Activated naive CD4-positive, alpha-beta T cell treated with anti-CD3 and anti-CD28 coated beads, Interleukin-2, amount 50 U/mL, for 72 hours (primary cell): ENCODE measurements at regions not wholly inside any gene's neighbourhood (a gene's known extent, or its start where the extent isn't known, plus 50 kb on each side); places are given as distances from the start of the nearest gene placed in this dataset.
"Not testable (repeated sequence)": the region's sequence is repeated elsewhere in the genome, so short reads cannot be mapped to it uniquely, and the experiment has no call there.

ENCODE experiments used
- ATAC-seq, 2 donors: fragments of 150-1000 bp; cut with Tn5 transposase; 2 replicates each; pipeline ENCODE4 v1.10.0; 2021; ENCODE audit warnings: mild to moderate bottlenecking in 2 of 2, moderate library complexity in 2 of 2
- DNase-seq, 2 donors: peaks; one replicate each; pipeline ENCODE4 v3.0.0; 2021 to 2022; ENCODE audit warnings: low spot score in 2 of 2
- H3K27ac Mint-ChIP-seq, 2 donors: one replicate each; pipeline ENCODE4 v1.8.0; 2022; ENCODE audit warnings: mild to moderate bottlenecking in 2 of 2, mixed read lengths in 2 of 2
- H3K36me3 Mint-ChIP-seq, 2 donors: one replicate each; pipeline ENCODE4 v1.8.0; 2022; ENCODE audit warnings: mixed read lengths in 2 of 2
- H3K9me3 Mint-ChIP-seq, 2 donors: one replicate each; pipeline ENCODE4 v1.8.0; 2022; ENCODE audit warnings: mixed read lengths in 2 of 2

- Mint-ChIP-seq H3K9me3 (peaks cover 16 to 21% of the 10 kb centered on the region in 2 donors), H3K27ac (no peak overlapping the region), H3K36me3 (no peaks in the 10 kb centered on the region)
- ATAC-seq, result no peak
- DNase-seq, result no peak
Measured at GRCh38 chr9:81083067-81083466, 606.3 kb downstream of the TLE1 start.

GRCh38 chr9:81082221-81082620, 607.1 kb downstream of the TLE1 start:
- Mint-ChIP-seq H3K27ac (no peak overlapping the region), H3K36me3 (no peaks in the 10 kb centered on the region), H3K9me3 (peaks cover 17 to 21% of the 10 kb centered on the region in 2 donors)
- ATAC-seq (no peak), DNase-seq (no peak)

GRCh38 chr9:81080900-81081299, 608.4 kb downstream of the TLE1 start:
- Mint-ChIP-seq H3K27ac (no peak overlapping the region), H3K9me3 (peaks cover 21 to 22% of the 10 kb centered on the region in 2 donors), H3K36me3 (no peaks in the 10 kb centered on the region)
- DNase-seq (no peak), ATAC-seq (no peak)

DNA sequence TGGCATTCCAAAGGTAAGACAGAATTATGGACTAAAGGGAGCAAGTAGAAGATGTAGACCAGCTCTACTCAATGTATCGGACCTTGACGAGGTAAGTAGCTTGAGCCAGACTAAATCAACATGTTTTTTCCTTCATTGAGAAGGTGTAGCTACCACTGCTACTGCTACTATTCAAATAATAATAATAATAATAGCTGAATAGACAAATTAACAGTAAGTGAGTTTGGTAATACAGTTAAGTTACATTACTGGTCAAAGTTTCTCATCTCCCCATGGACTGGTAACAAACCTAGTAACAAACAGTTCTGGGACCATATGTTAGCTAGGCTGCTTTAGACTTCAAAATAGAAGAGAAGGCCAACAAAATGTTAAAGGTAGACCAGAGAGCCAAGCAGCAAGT, 609.2 kb downstream of the TLE1 start:
- no peaks in the 10 kb centered on the region for H3K36me3 Mint-ChIP-seq
- ATAC-seq (no peak), DNase-seq (no peak)

DNA sequence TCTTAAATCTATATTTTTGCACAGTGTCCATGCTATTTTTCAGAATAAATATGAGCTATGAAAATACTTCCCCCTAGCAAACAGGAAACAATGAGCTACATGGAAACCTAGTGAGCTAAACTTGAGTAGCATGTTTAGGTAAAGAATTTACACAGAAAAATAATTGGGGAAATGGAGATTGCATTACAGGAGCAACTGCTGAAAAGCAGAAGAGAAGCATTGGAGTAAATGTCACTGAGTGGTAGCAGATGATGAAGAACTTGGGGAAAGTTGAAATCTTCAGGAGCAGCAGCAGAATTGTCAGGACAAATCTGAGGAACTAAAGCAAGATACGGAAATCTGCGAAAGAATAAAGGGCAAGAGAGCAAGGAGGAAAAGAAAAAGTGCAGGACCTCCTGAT, 610.3 kb downstream of the TLE1 start:
- peaks cover 21 to 22% of the 10 kb centered on the region in 2 donors for H3K9me3 Mint-ChIP-seq
- no peaks in the 10 kb centered on the region for H3K36me3 Mint-ChIP-seq
- ATAC-seq (no peak), DNase-seq (no peak)
- no peak overlapping the region for H3K27ac Mint-ChIP-seq

More for the DNA sequence above, 609.2 kb downstream of the TLE1 start:
- H3K27ac Mint-ChIP-seq, result no peak overlapping the region
- H3K9me3 Mint-ChIP-seq, result peaks cover 21 to 22% of the 10 kb centered on the region in 2 donors

DNA sequence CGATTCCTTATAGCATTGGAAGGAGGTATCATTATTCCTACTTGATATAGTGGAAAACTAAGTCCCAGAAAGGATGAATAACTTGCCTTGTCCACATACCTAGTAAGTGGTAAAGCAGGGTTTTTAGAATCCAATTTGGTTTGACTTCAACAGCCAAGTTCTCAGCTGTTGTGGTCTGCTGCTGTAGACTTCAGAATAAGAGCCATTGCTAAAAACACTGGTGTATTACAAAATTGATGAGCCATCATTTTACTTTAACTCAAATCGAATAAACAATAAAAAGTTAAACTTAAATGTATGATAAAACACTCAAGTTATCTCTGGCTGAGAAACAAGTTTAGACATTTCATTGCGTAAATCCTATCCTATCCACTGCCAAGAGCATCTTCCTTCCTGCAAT, 610.8 kb downstream of the TLE1 start:
- H3K36me3 Mint-ChIP-seq, result no peaks in the 10 kb centered on the region
- DNase-seq, result no peak

DNA sequence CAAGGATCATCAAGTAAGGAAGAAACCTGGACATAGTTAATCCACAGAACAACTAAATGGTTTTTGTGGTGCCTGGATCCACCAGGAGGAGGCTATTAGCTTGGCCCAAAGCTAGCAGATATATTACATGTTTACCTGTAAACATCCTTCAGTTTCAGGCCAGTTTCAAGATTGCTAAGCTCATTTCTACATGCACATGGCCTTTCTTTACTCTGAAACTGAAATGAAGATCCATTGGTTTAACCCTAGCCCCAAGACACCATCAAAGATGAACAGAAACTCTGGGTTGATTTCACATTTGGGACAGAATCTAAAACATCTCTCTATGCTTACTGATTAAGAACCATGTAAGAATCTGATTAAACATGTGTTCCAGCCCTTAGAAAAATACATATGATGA, 611.8 kb downstream of the TLE1 start:
- ATAC-seq (no peak), DNase-seq (no peak)
- Mint-ChIP-seq H3K27ac (no peak overlapping the region), H3K9me3 (peaks cover 13 to 18% of the 10 kb centered on the region in 2 donors), H3K36me3 (no peaks in the 10 kb centered on the region)

More for the DNA sequence above, 610.8 kb downstream of the TLE1 start:
- Mint-ChIP-seq H3K27ac (no peak overlapping the region), H3K9me3 (peaks cover 21 to 22% of the 10 kb centered on the region in 2 donors)
- ATAC-seq, result no peak

- Mint-ChIP-seq H3K9me3 (peaks cover 13 to 16% of the 10 kb centered on the region in 2 donors), H3K36me3 (no peaks in the 10 kb centered on the region), H3K27ac (no peak overlapping the region)
- DNase-seq (no peak), ATAC-seq (no peak)
Measured at GRCh38 chr9:81076131-81076530, 613.2 kb downstream of the TLE1 start.

DNA sequence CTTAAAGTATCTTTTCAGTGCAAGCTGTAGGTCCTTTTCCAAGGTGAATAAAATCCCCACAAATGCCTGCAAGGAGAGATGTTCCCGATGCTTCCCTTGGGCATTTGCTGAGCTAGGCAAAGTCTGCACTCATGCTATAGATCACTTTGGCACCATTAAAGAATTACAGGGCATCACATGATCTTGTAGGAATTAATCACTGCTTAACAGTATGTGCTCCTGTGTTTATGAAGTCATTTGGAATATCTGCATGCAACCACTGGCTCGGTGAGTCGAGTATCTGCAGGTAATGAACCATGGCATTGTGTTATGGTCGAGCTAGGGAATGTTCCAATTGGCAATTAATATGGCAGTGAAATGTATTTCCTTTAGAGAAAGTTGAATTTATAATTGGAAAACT, 615.1 kb downstream of the TLE1 start:
- H3K27ac Mint-ChIP-seq, result no peak overlapping the region
- ATAC-seq, result no peak
- no peak for DNase-seq
- H3K9me3 Mint-ChIP-seq, result peaks cover 5 to 13% of the 10 kb centered on the region in 2 donors
- H3K36me3 Mint-ChIP-seq, result no peaks in the 10 kb centered on the region

DNA sequence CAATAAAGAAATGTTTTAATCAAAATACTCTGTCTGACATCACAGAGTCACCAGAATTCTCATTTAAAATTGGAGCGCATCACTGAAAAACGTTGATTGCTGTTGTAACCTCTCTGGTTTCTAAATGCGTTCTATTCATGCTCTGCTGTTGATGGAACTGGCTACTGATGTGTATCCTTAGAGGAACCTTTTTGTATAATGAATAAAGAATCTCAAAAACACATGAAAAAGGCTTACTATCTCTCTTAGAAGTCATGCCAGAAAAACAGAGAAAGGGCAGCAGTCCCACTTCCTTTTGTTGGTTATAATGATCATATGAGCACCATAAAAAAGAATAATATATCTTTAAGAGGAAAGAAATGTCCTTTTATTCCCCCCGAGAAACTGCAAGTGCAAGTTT, 615.5 kb downstream of the TLE1 start:
- DNase-seq (no peak), ATAC-seq (no peak)
- Mint-ChIP-seq H3K36me3 (no peaks in the 10 kb centered on the region), H3K9me3 (peaks cover under 1 to 9% of the 10 kb centered on the region in 2 donors), H3K27ac (no peak overlapping the region)

GRCh38 chr9:81072758-81073157, 616.6 kb downstream of the TLE1 start:
- DNase-seq, result no peak
- peaks cover 8 to 13% of the 10 kb centered on the region in 2 donors for H3K9me3 Mint-ChIP-seq
- H3K27ac Mint-ChIP-seq, result no peak overlapping the region
- no peak for ATAC-seq
- no peaks in the 10 kb centered on the region for H3K36me3 Mint-ChIP-seq

DNA sequence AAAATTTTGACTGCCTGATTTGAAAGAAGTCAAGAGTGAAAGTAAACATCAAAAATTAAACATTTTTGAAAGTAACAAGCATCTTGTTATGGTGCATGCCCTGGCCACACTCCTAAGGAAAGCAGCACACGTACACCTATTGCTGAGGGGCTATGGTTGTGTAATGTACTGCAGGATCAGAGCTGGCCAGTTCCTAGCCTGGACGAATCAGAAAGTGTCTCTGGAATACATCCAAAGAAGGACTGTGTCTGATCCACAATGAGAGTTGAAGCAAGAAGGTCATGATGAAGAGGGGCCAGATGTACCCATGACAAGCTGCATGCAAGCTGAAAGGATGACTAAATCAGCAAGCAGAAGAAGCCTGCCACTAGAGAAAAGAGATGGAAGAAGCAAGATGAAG, 618.2 kb downstream of the TLE1 start:
- ATAC-seq, result no peak
- Mint-ChIP-seq H3K27ac (no peak overlapping the region), H3K36me3 (no peaks in the 10 kb centered on the region), H3K9me3 (peaks cover 10 to 19% of the 10 kb centered on the region in 2 donors)
- no peak for DNase-seq

GRCh38 chr9:81070689-81071088, 618.7 kb downstream of the TLE1 start:
- H3K27ac Mint-ChIP-seq, result no peak overlapping the region
- no peak for ATAC-seq
- no peaks in the 10 kb centered on the region for H3K36me3 Mint-ChIP-seq
- peaks cover 13 to 21% of the 10 kb centered on the region in 2 donors for H3K9me3 Mint-ChIP-seq
- no peak for DNase-seq

DNA sequence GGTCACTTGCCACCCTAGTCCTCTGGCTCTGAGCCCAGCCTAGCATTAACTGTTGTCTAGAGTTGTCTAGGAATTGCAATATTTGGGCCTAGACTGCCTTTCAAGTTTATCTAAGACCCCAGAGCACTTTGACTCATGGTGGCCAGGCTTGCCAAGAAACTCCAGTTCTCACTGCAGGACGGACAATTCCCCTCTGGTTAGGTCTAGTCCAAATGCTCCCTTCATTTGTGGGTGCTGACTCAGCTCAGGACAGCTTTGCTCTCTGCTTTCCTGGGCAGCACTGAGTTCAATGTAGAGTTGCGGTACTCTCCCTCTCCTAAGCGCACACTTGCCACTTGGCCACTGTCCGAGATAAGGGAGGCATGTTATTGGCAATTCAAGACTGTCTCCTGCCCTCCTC, 619.4 kb downstream of the TLE1 start:
- Mint-ChIP-seq H3K9me3 (peaks cover 13 to 21% of the 10 kb centered on the region in 2 donors), H3K36me3 (no peaks in the 10 kb centered on the region), H3K27ac (no peak overlapping the region)
- no peak for DNase-seq
- no peak for ATAC-seq

GRCh38 chr9:81069038-81069795, 620.1 kb downstream of the TLE1 start:
- H3K27ac Mint-ChIP-seq, result no peak overlapping the region
- no peak for ATAC-seq

GRCh38 chr9:81062995-81063394, 626.4 kb downstream of the TLE1 start:
- H3K27ac Mint-ChIP-seq, ATAC-seq, DNase-seq: not testable (repeated sequence)
- H3K36me3 Mint-ChIP-seq, result peaks cover 0 to 11% of the 10 kb centered on the region in 2 donors
- H3K9me3 Mint-ChIP-seq, result peaks cover 16 to 25% of the 10 kb centered on the region in 2 donors

More at GRCh38 chr9:81069038-81069795, 620.1 kb downstream of the TLE1 start:
- no peaks in the 10 kb centered on the region for H3K36me3 Mint-ChIP-seq
- H3K9me3 Mint-ChIP-seq, result peaks cover 13 to 21% of the 10 kb centered on the region in 2 donors
- no peak for DNase-seq

DNA sequence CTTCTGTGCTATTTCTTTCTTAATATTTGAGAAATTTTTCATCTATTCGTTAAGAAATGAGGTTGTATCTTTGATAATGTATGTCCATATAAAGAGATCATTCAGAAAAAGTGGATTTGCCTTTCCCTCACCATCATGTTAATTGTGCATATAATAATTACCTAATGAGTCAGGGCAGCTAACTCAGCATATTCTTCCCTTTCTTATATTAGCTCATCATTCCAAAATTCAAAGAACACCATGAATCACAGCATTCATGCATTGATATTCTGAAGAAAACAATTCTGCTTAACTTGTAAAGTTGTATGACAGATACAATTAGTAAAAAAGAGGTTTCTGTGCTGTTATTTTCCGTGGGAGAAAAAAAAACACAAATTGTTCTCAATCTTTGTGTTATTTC, 630.6 kb downstream of the TLE1 start:
- no peak for ATAC-seq
- Mint-ChIP-seq H3K9me3 (peaks cover 8 to 9% of the 10 kb centered on the region in 2 donors), H3K36me3 (peaks cover 0 to 11% of the 10 kb centered on the region in 2 donors), H3K27ac (no peak overlapping the region)
- no peak for DNase-seq
